ENCODE measurements at regions not wholly inside any gene's neighbourhood (a gene's known extent, or its start where the extent isn't known, plus 50 kb on each side); places are given as distances from the start of the nearest gene placed in this dataset.

DNA sequence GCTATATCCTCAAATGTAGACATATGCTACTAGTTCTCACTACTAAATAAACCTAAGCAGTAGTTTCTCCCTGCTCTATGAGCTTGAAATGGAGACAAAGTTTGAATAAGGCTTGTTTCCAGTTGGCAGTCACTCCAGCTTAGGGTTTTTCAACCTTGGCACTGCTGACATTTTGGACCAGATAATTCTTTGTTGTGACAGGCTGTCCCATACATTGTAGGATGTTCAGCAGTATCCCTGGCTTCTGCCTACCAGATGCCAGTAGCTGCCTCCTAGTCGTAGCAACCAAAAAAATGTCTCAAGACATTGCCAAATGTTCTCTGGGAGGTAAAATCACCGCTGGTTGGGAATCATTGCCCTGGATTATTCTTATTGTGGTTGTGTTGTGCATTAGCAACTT lies 182.7 kb upstream of the PARD3B start:
- TF ChIP-seq, protein P1, sequence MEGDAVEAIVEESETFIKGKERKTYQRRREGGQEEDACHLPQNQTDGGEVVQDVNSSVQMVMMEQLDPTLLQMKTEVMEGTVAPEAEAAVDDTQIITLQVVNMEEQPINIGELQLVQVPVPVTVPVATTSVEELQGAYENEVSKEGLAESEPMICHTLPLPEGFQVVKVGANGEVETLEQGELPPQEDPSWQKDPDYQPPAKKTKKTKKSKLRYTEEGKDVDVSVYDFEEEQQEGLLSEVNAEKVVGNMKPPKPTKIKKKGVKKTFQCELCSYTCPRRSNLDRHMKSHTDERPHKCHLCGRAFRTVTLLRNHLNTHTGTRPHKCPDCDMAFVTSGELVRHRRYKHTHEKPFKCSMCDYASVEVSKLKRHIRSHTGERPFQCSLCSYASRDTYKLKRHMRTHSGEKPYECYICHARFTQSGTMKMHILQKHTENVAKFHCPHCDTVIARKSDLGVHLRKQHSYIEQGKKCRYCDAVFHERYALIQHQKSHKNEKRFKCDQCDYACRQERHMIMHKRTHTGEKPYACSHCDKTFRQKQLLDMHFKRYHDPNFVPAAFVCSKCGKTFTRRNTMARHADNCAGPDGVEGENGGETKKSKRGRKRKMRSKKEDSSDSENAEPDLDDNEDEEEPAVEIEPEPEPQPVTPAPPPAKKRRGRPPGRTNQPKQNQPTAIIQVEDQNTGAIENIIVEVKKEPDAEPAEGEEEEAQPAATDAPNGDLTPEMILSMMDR (IDR thresholded peaks at IDR 0.05): no peak
- H3K4me1 ChIP-seq: no peaks in the 10 kb centered on the region
- no peak overlapping the region for H3K27ac ChIP-seq
- H3K9me3 ChIP-seq: no peaks in the 10 kb centered on the region
- ATAC-seq (no peak), DNase-seq (no peak)
- no peak overlapping the region for H3K4me3 ChIP-seq
- no peaks in the 10 kb centered on the region for H3K27me3 ChIP-seq
- intact Hi-C loops (cut with DNase I): no loop called here
- no peaks in the 10 kb centered on the region for H3K36me3 ChIP-seq

DNA sequence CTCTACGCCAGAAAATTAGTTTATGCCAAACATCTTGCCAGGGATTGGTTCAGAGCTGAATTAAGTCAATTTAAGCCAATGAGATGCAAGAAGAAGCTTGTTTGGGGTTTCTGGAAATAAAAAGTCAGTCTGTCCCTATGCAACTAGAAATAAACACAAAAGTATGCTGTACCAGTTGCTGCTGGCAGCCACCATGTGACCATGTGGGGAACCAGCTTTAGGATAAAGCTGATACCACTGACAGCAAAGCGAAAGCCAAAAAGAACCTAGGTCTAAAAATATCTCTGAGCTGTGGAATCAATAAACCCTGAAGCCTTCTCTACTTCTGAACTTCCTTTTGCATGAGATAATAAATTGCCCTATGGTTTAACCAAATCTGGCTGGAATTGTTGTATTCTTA lies 181.8 kb upstream of the PARD3B start:
- no peak overlapping the region for H3K27ac ChIP-seq
- H3K4me3 ChIP-seq: no peak overlapping the region
- DNase-seq (no peak), ATAC-seq (no peak)
- H3K9me3 ChIP-seq: no peaks in the 10 kb centered on the region
- intact Hi-C loops (cut with DNase I): no loop called here
- no peaks in the 10 kb centered on the region for H3K36me3 ChIP-seq
- no peaks in the 10 kb centered on the region for H3K27me3 ChIP-seq
- TF ChIP-seq, protein P1 (IDR thresholded peaks at IDR 0.05): no peak
- H3K4me1 ChIP-seq: no peaks in the 10 kb centered on the region

DNA sequence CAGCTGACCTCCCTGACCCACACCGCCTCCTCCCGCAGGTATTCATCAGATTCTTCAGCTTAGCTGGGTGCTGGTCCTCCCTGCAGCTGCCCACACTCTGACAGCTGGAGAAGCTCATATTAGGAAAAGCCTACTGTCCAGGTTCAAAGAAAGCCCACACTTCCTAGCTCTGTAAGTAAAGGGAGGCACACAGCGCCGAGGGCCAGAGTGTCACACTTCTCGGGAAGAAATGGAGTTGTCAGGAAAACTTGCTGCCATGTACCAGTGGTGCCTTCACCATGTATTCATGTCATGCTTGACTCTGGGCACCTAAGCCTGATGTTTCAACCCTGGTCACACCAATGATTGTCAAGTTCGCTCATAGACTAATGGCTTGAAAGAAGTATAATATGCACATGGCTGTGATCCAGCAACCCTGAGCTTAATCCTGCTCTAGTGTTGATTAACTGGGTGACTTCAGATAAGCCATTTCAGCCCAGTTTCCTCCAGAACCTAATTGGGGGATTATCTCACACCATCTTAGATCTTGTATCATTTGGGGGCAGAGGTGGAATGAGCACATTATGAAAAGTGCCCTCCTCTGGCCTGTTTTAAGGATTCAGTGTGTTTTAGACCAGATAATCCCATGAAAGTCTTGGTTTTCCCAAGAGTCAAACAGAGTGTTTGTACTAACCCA lies 180.3 kb upstream of the PARD3B start:
- no peak overlapping the region for H3K4me3 ChIP-seq
- ATAC-seq: no peak
- intact Hi-C loops (cut with DNase I): no loop called here
- no peaks in the 10 kb centered on the region for H3K4me1 ChIP-seq
- H3K27ac ChIP-seq: no peak overlapping the region
- TF ChIP-seq, protein P1 (IDR thresholded peaks at IDR 0.05): no peak
- no peaks in the 10 kb centered on the region for H3K27me3 ChIP-seq
- no peak for DNase-seq
- H3K9me3 ChIP-seq: no peaks in the 10 kb centered on the region
- no peaks in the 10 kb centered on the region for H3K36me3 ChIP-seq

DNA sequence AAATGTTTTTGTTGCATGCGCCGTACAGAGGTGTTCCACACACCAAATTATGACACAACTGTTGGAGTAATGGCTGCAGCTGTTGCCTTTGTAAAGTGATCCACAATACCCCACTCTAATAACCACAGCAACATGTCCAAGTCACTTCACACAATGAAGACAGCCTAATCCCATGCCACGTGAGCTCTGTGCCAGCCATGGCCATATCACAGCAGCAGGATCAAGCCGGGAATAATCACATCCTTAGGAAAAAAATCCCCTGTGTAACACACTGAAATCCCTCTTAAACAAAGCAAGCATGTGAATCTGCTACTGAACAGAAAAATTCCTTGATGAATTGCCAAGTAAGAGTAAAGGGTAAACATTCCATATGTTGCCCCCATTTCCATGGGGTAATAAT lies 179.5 kb upstream of the PARD3B start:
- H3K27me3 ChIP-seq: no peaks in the 10 kb centered on the region
- H3K9me3 ChIP-seq: no peaks in the 10 kb centered on the region
- H3K4me3 ChIP-seq: no peak overlapping the region
- no peak for ATAC-seq
- H3K4me1 ChIP-seq: no peaks in the 10 kb centered on the region
- no peak for DNase-seq
- TF ChIP-seq, protein P1 (IDR thresholded peaks at IDR 0.05): no peak
- no peaks in the 10 kb centered on the region for H3K36me3 ChIP-seq
- no peak overlapping the region for H3K27ac ChIP-seq
- intact Hi-C loops (cut with DNase I): no loop called here

DNA sequence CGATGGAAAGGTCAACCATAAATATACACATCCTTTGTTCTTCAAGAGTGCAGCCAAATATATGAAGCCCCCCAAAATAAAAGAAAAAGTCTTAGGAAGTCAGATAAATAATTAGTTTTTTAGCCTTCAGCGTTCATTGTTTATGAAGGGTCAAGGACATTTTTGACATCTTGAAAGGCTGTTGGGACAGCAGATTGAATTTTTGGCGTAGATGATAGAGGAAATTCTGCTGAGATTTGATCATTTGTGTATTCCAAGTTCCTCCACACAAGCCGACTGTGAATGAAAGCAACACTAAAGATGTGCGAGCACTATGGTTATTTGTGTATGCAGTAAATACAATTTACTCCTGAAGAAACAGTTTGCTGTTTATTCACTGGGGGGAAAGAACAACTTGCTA lies 177.8 kb upstream of the PARD3B start:
- no peaks in the 10 kb centered on the region for H3K4me1 ChIP-seq
- ATAC-seq (no peak), DNase-seq (no peak)
- H3K4me3 ChIP-seq: no peak overlapping the region
- H3K9me3 ChIP-seq: no peaks in the 10 kb centered on the region
- TF ChIP-seq, protein P1 (IDR thresholded peaks at IDR 0.05): no peak
- H3K27me3 ChIP-seq: no peaks in the 10 kb centered on the region
- no peaks in the 10 kb centered on the region for H3K36me3 ChIP-seq
- no peak overlapping the region for H3K27ac ChIP-seq
- intact Hi-C loops (cut with DNase I): no loop called here
